Cardiac muscle cell (in vitro differentiated cells and primary cell): ENCODE measurements at regions not wholly inside any gene's neighbourhood (a gene's known extent, or its start where the extent isn't known, plus 50 kb on each side); places are given as distances from the start of the nearest gene placed in this dataset.
"Not testable (repeated sequence)": the region's sequence is repeated elsewhere in the genome, so short reads cannot be mapped to it uniquely, and the experiment has no call there.

Experiments used
- DNase-seq, 2 donors: peaks; one replicate each; pipeline versions ENCODE4 v3.0.0 to v3.0.0-alpha.2; 2010 to 2017; ENCODE audit warnings: low read depth in 1 of 2, low spot score in 1 of 2
- H3K27ac ChIP-seq: fragments of 200-600 bp; sonication (generic); 2 replicates; pipeline ENCODE4 v1.5.1; 2016
- H3K27me3 ChIP-seq: fragments of 200-600 bp; sonication (generic); 2 replicates; pipeline ENCODE4 v1.6.0; 2016; ENCODE audit warnings: control low read depth
- H3K36me3 ChIP-seq: fragments of 200-600 bp; sonication (generic); 2 replicates; pipeline ENCODE4 v1.5.1; 2016; ENCODE audit warnings: control low read depth
- H3K4me1 ChIP-seq: fragments of 200-600 bp; sonication (generic); 2 replicates; pipeline ENCODE4 v1.8.1; 2017; ENCODE audit warnings: low read depth, mild to moderate bottlenecking, mixed run types
- H3K4me3 ChIP-seq: fragments of 200-600 bp; sonication (generic); 2 replicates; pipeline ENCODE4 v1.5.1; 2016; ENCODE audit warnings: mild to moderate bottlenecking
- H3K9me3 ChIP-seq: fragments of 200-600 bp; sonication (generic); 2 replicates; pipeline ENCODE4 v1.5.1; 2017; ENCODE audit warnings: low read depth, mild to moderate bottlenecking, control low read depth
- CTCF ChIP-seq: IDR thresholded peaks from 2 replicates; pipeline ENCODE4 v1.5.1; 2012; ENCODE audit warnings: low read depth, mild to moderate bottlenecking, low read length

DNA sequence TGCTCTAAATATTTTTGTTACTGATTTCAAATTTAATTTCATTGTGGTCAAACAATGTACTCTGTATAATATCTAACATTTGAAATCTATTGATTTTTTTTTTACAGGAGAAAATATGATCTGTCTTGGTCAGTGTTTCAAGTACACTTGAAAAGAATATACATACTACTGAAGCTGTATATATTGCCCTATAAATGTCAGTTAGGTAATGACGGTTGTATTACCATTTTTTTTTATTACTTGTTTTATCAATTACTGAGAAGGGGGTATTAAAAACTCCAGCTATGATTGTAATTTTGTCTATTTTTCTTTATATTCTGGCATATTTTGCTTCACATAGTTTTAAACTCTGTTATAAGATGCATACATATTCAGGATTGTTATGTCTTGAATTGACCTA lies 59.7 kb upstream of the CACHD1 start:
- Histone ChIP-seq H3K27me3 (no peaks in the 10 kb centered on the region), H3K4me1 (no peaks in the 10 kb centered on the region), H3K9me3 (no peaks in the 10 kb centered on the region), H3K27ac (no peak overlapping the region), H3K36me3 (no peaks in the 10 kb centered on the region), H3K4me3 (no peak overlapping the region)
- DNase-seq: no peak
- TF ChIP-seq CTCF: no peak

GRCh38 chr1:64414855-64415546 lies 54.9 kb upstream of the CACHD1 start:
- H3K4me1 ChIP-seq, DNase-seq, H3K36me3 ChIP-seq, H3K27ac ChIP-seq, H3K4me3 ChIP-seq, H3K9me3 ChIP-seq, H3K27me3 ChIP-seq: not testable (repeated sequence)

GRCh38 chr1:64417803-64418202 lies 52.1 kb upstream of the CACHD1 start:
- Histone ChIP-seq H3K27ac (no peak overlapping the region), H3K4me3 (no peak overlapping the region), H3K9me3 (no peaks in the 10 kb centered on the region), H3K27me3 (no peaks in the 10 kb centered on the region), H3K36me3 (no peaks in the 10 kb centered on the region), H3K4me1 (peaks cover 8% of the 10 kb centered on the region)
- no peak for TF ChIP-seq CTCF
- DNase-seq: no peak
